ENCODE measurements at regions not wholly inside any gene's neighbourhood (a gene's known extent, or its start where the extent isn't known, plus 50 kb on each side); places are given as distances from the start of the nearest gene placed in this dataset.
"Not testable (repeated sequence)": the region's sequence is repeated elsewhere in the genome, so short reads cannot be mapped to it uniquely, and the experiment has no call there.

DNA sequence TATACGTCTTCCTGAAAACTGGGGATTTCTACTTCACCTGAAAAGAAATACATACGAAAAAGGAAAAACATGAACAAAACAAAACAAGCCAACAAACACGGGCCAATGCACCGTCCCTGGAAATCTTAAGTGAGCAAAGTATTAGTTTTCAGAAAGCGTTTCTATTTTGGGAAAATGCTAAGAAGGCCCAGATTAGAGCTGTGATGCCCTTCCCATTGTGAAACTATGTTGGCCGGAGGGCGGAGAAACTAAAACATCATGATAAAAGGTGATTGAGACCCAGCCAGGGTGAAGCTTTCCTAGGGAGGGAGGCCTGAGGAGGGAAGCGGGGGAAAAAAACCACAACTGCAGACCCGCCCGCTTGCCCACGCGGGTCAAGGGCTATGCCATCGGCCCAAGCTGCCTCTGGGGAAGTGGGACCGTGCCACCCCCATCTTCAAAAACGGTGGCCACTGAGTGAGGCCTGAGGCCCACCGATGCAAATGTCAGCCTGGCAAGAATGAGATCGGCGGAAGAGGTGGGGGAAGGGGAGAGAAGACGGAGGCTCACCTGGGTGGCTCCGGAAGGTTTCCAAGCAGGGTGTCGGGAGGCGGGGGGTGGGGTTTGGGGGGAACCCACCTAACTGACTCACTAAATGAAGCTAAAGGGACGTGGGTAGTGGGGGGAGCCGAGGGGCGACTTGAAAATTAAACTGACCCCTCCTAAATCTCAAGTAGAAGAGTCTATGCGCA is 757.6 kb upstream of the DEFB115 start:
- H3K4me1 Mint-ChIP-seq (ENCODE audit: low read depth); H3K36me3 Mint-ChIP-seq (ENCODE audit: low read depth); H3K9me3 Mint-ChIP-seq; intact Hi-C loops (cut with micrococcal nuclease); H3K4me3 Mint-ChIP-seq; DNase-seq (ENCODE audit: low spot score); H3K27me3 Mint-ChIP-seq (ENCODE audit: insufficient read depth); H3K27ac Mint-ChIP-seq: not testable (repeated sequence)

DNA sequence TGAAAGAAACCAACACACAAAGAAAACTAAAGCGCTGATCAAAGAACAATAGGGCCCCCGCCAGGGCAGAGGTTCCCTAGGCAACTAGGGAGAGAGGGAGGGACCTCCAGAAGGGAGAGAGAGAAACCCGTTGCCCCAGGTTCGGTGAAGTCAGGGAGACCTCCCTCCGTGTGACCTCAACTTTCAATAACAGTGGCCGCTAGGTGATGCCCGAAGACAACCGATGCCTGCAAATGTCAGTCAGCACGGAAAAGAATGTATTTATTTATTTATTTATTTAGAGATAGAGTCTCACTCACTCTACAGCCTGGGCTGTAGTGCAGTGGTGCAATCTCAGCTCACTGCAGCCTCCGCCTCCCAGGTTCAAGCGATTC is 757.0 kb upstream of the DEFB115 start:
- H3K27ac Mint-ChIP-seq; H3K9me3 Mint-ChIP-seq; intact Hi-C loops (cut with micrococcal nuclease); DNase-seq (ENCODE audit: low spot score); H3K4me3 Mint-ChIP-seq; H3K4me1 Mint-ChIP-seq (ENCODE audit: low read depth); H3K27me3 Mint-ChIP-seq (ENCODE audit: insufficient read depth); H3K36me3 Mint-ChIP-seq (ENCODE audit: low read depth): not testable (repeated sequence)

DNA sequence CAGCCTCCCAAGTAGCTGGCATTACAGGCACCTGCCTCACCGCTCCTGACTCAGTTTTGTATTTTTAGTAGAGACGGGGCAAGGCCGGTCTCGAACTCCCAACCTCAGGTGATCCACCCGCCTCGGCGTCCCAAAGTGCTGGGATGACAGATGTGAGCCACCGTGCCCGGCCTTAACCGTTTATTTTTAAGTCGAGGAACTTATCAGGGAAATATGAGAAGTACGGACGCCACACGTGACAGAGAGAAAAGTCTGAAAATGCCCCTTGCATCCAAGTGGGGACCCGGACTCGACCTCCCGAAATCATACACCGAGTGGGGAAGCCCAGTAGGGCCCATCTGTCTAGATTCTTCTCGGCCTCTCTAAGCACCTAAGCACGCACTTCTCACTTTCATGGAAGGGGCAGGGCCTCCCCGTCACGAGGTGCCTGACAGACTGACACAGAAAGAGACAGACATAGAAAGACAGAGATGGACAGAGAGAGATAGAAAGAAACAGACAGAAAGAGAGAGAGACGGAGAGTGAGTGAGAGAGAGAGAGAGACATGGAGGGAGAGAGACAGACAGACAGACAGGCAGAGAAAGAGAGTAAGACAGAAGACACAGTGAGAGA is 756.5 kb upstream of the DEFB115 start:
- no peak overlapping the region for H3K4me3 Mint-ChIP-seq
- no peak for DNase-seq (ENCODE audit: low spot score)
- intact Hi-C loops (cut with micrococcal nuclease) = no loop called here
- peaks cover 4% of the 10 kb centered on the region for H3K9me3 Mint-ChIP-seq
- no peak overlapping the region for H3K27ac Mint-ChIP-seq
- no peaks in the 10 kb centered on the region for H3K4me1 Mint-ChIP-seq (ENCODE audit: low read depth)
- no peaks in the 10 kb centered on the region for H3K36me3 Mint-ChIP-seq (ENCODE audit: low read depth)
- no peaks in the 10 kb centered on the region for H3K27me3 Mint-ChIP-seq (ENCODE audit: insufficient read depth)

DNA sequence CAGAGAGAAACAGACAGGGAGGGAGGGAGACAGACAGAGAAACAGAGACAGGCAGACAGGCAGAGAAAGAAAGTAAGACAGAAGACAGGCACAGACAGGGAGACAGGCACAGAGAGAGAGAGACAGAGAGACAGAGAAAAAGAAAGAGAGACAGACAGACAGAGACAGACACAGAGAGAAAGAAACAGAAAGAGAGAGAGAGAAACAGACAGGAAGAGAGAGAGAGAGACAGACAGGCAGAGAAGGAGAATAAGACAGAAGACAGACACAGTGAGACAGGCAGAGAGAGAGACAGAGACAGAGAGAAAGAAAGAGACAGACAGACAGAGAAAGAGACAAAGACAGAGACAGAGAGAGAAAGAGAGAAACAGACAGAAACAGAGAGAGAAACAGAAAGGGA is 754.8 kb upstream of the DEFB115 start:
- intact Hi-C loops (cut with micrococcal nuclease) = no loop called here
- DNase-seq (ENCODE audit: low spot score) = no peak
- Mint-ChIP-seq H3K27me3 (ENCODE audit: insufficient read depth) (no peaks in the 10 kb centered on the region), H3K4me1 (ENCODE audit: low read depth) (no peaks in the 10 kb centered on the region), H3K27ac (no peak overlapping the region), H3K36me3 (ENCODE audit: low read depth) (no peaks in the 10 kb centered on the region), H3K9me3 (peaks cover 13% of the 10 kb centered on the region), H3K4me3 (no peak overlapping the region)

DNA sequence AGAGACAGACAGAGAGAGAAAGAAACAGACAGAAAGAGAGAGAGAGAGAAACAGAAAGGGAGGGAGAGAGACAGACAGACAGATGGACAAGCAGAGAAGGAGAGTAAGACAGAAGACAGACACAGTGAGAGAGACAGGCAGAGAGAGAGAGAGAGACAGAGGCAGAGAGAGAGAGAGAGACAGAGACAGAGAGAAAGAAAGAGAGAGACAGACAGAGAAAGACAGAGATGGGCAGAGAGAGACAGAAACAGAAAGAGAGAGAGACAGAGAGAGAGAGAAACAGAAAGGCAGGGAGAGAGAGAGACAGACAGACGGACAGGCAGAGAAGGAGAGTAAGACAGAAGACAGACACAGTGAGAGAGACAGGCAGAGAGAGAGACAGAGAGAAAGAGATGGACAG is 754.3 kb upstream of the DEFB115 start:
- H3K4me3 Mint-ChIP-seq; intact Hi-C loops (cut with micrococcal nuclease); H3K36me3 Mint-ChIP-seq (ENCODE audit: low read depth); H3K27ac Mint-ChIP-seq; DNase-seq (ENCODE audit: low spot score); H3K27me3 Mint-ChIP-seq (ENCODE audit: insufficient read depth); H3K4me1 Mint-ChIP-seq (ENCODE audit: low read depth): not testable (repeated sequence)
- peaks cover 18% of the 10 kb centered on the region for H3K9me3 Mint-ChIP-seq

DNA sequence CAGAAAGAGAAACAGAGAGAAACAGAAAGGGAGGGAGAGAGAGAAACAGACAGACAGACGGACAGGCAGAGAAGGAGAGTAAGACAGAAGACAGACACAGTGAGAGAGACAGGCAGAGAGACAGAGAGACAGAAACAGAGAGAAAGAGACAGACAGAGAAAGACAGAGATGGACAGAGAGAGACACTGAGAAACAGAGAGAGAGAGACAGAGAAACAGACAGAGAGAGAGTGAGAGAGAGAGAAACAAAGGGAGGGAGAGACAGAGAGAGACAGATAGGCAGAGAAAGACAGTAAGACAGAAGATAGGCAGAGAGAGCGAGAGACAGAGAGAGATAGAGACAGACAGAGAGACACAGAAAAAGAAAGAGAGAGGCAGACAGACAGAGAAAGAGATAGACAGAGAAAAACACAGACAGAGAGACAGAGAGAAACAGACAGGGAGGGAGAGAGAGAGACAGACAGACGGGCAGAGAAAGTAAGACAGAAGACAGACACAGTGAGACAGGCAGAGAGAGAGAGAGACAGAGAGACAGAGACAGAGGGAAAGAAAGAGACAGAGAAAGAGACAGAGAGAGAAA is 753.4 kb upstream of the DEFB115 start:
- DNase-seq (ENCODE audit: low spot score) = no peak
- Mint-ChIP-seq H3K27me3 (ENCODE audit: insufficient read depth) (no peaks in the 10 kb centered on the region), H3K27ac (no peak overlapping the region), H3K4me3 (no peak overlapping the region), H3K9me3 (peaks cover 25% of the 10 kb centered on the region), H3K4me1 (ENCODE audit: low read depth) (no peaks in the 10 kb centered on the region), H3K36me3 (ENCODE audit: low read depth) (no peaks in the 10 kb centered on the region)
- intact Hi-C loops (cut with micrococcal nuclease) = no loop called here

DNA sequence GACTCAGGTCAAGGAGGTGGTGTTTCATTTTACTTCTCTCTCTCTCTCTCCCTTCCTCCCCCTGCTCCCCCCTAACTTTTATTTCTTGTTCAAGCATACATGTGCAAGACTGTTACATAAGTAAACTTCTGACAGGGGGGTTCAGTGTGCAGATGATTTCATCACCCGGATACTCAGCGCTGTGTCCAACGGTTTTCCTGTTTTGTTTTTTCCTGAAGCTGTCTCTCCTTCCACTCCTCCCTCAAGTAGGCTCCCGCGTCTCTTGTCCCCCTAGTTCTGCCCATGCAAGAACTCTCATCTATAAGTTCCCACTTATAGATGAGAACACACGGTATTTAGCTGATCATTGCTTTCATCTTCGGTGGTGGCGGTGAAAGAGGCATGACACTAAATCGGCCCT is 751.9 kb upstream of the DEFB115 start:
- Mint-ChIP-seq H3K27me3 (ENCODE audit: insufficient read depth) (no peaks in the 10 kb centered on the region), H3K9me3 (peaks cover 37% of the 10 kb centered on the region), H3K27ac (no peak overlapping the region), H3K4me1 (ENCODE audit: low read depth) (no peaks in the 10 kb centered on the region), H3K36me3 (ENCODE audit: low read depth) (no peaks in the 10 kb centered on the region), H3K4me3 (no peak overlapping the region)
- no peak for DNase-seq (ENCODE audit: low spot score)
- intact Hi-C loops (cut with micrococcal nuclease) = no loop called here

DNA sequence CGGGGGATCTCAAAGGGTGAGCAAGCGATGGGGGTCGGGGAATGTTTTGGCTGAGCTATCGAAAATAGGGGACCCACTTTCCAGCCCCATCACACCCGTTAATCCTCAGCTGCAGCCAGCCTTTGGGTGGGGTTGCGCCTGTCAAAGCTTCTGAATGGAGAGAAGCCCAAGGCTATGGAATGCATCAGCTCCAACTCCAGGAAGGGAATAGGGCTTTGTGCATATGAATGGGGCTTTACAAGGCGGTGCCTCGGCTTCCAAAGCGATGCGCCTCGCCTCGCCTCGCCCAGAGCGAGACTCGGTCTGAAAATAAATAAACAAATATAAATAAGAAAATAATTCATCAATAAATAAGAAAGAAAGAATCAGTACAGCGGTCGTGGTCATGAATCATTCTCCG is 751.4 kb upstream of the DEFB115 start:
- no peak overlapping the region for H3K27ac Mint-ChIP-seq
- H3K9me3 Mint-ChIP-seq = peaks cover 41% of the 10 kb centered on the region
- H3K36me3 Mint-ChIP-seq (ENCODE audit: low read depth) = no peaks in the 10 kb centered on the region
- no peak for DNase-seq (ENCODE audit: low spot score)
- no peaks in the 10 kb centered on the region for H3K27me3 Mint-ChIP-seq (ENCODE audit: insufficient read depth)
- H3K4me1 Mint-ChIP-seq (ENCODE audit: low read depth) = no peaks in the 10 kb centered on the region
- no peak overlapping the region for H3K4me3 Mint-ChIP-seq
- intact Hi-C loops (cut with micrococcal nuclease) = no loop called here

DNA sequence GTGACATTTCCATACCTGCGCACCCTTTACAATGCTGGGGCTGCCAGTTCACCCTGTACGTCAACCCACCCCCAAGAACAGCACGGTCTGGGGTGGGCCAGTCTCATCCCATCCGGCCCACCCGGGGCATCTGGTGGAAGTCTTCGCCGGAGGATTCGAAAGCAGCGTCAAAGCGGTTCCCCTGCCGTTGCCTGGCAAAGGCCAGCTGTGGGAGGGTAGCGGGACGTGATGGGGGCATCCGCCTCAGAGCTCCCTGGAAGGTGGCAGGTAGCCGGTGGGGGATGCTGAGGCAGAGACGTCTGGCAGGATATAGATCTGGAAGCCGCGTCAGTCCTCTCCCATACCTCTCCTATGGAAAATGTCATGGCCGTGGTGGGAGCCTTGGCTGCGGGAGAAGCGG is 749.1 kb upstream of the DEFB115 start:
- H3K27me3 Mint-ChIP-seq (ENCODE audit: insufficient read depth); H3K4me1 Mint-ChIP-seq (ENCODE audit: low read depth); H3K36me3 Mint-ChIP-seq (ENCODE audit: low read depth); H3K27ac Mint-ChIP-seq; intact Hi-C loops (cut with micrococcal nuclease); H3K4me3 Mint-ChIP-seq; DNase-seq (ENCODE audit: low spot score): not testable (repeated sequence)
- H3K9me3 Mint-ChIP-seq = peaks cover 49% of the 10 kb centered on the region

DNA sequence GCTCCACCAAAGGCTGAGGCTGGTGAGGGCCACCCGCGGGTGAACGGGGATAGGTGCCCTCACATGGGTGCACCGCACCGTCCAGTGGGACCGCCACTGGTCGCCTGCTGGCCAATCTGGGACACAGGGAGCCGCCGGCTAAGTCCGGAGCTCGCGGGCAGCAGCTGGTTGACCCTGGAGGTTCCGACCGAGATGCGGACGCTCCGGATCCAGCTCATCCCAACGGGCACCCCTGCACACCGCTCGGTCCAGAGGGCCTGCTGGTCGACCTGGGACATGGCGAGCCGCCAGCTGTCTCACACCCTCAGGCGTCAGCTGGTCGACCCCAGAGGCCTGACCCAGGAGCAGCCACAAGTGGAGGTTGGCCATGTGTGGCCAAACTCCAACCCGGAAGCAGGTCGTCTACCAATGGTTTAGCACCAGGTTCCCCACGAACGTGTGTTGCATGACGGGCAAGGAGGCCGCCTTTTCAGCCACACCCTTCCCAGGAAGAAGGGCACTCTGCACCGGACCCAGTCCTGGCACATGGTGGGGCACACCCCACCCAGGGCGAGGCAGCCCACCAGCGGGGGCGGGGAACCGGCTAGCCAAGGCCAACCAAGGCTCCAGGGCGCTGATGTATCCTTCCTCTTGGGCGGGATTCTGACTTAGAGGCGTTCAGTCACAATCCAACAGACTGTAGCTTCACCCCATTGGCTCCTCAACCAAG is 746.0 kb upstream of the DEFB115 start:
- H3K27me3 Mint-ChIP-seq (ENCODE audit: insufficient read depth) = no peaks in the 10 kb centered on the region
- DNase-seq (ENCODE audit: low spot score) = no peak
- H3K27ac Mint-ChIP-seq = no peak overlapping the region
- H3K4me1 Mint-ChIP-seq (ENCODE audit: low read depth) = no peaks in the 10 kb centered on the region
- peaks cover 67% of the 10 kb centered on the region for H3K9me3 Mint-ChIP-seq
- intact Hi-C loops (cut with micrococcal nuclease) = no loop called here
- no peak overlapping the region for H3K4me3 Mint-ChIP-seq
- H3K36me3 Mint-ChIP-seq (ENCODE audit: low read depth) = no peaks in the 10 kb centered on the region

DNA sequence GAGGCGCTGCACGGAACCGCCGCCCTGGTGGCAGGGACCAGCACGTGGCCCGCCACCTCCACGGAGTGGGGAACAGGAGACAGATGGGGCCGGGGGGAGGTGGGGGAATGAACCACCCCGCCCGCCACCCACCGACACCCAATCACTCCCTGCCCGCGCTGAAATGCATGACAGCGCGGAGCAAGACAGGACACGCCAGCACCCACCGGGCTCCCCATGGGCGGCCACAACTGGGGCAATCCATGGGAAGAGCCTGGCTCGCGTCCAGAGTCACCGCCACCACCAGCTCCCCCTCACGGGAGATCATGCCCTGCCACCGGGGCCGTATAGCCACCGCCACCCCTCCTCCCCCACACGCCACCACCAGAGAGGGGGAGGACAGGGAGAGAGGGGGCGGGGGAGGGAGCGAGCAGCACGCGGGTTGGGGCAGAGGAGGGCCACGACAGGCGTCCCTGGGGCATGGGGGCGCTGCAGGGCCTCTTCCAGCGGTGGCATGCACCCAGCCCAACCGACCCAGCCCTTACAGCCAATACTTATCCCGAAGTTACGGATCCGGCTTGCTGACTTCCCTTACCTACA is 744.3 kb upstream of the DEFB115 start:
- no peak for DNase-seq (ENCODE audit: low spot score)
- intact Hi-C loops (cut with micrococcal nuclease) = no loop called here
- H3K27me3 Mint-ChIP-seq (ENCODE audit: insufficient read depth) = no peaks in the 10 kb centered on the region

DNA sequence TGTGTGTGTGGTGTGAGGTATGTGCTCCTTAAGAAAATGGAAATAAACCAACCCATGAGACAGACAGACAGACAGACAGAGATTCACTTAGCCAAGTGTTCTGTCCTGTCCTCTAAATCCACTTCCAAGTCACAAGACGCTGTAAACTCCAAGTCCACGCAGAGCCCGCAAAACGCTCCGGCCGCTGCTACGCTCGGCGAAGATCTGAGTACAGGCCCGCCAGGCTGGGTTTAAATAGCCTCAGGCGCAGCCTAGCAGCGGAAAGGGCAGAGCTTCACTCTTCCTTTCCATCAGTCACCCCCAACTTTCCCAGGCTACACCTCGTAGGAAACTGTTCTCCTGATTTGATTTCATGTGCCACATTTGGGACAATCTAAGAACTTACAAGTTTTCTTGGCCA is 741.5 kb upstream of the DEFB115 start:
- intact Hi-C loops (cut with micrococcal nuclease); H3K27ac Mint-ChIP-seq; H3K4me1 Mint-ChIP-seq (ENCODE audit: low read depth): not testable (repeated sequence)

More for the DNA sequence above, 744.3 kb upstream of the DEFB115 start:
- no peak overlapping the region for H3K27ac Mint-ChIP-seq
- no peaks in the 10 kb centered on the region for H3K36me3 Mint-ChIP-seq (ENCODE audit: low read depth)
- H3K4me3 Mint-ChIP-seq = no peak overlapping the region
- no peaks in the 10 kb centered on the region for H3K4me1 Mint-ChIP-seq (ENCODE audit: low read depth)
- H3K9me3 Mint-ChIP-seq = peaks cover 53% of the 10 kb centered on the region

DNA sequence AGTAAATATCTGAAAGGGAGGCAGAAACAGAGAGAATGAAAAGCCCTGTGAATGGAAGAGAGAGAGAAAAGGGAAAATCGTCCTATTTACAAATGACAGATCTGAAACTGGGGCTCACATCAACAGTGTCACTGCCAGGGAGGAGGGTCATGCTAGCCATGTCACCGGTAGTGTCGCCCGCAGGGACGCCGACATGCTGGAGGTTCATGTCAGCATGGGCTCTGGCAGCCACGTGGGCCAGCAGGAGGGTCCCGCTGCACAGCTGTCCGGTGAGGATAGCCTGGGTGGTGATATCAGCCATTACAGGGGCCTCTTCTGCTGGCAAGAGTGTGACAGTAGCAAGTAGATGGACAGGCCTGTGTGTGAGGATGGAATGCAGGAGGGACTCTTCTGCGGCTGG is 738.6 kb upstream of the DEFB115 start:
- H3K27me3 Mint-ChIP-seq (ENCODE audit: insufficient read depth); intact Hi-C loops (cut with micrococcal nuclease); H3K27ac Mint-ChIP-seq; H3K36me3 Mint-ChIP-seq (ENCODE audit: low read depth); DNase-seq (ENCODE audit: low spot score); H3K4me3 Mint-ChIP-seq; H3K4me1 Mint-ChIP-seq (ENCODE audit: low read depth): not testable (repeated sequence)
- peaks cover 21% of the 10 kb centered on the region for H3K9me3 Mint-ChIP-seq

More for the DNA sequence above, 741.5 kb upstream of the DEFB115 start:
- H3K36me3 Mint-ChIP-seq (ENCODE audit: low read depth); DNase-seq (ENCODE audit: low spot score); H3K27me3 Mint-ChIP-seq (ENCODE audit: insufficient read depth); H3K4me3 Mint-ChIP-seq: not testable (repeated sequence)
- H3K9me3 Mint-ChIP-seq = peaks cover 32% of the 10 kb centered on the region
